BE2C (cell line): ENCODE measurements at regions not wholly inside any gene's neighbourhood (a gene's known extent, or its start where the extent isn't known, plus 50 kb on each side); places are given as distances from the start of the nearest gene placed in this dataset.

Experiments
- DNase-seq: peaks from one replicate; pipeline ENCODE4 v3.0.0-alpha.2; 2020
- H3K27me3 ChIP-seq: fragments of 250-450 bp; sonication (Bioruptor Pico); 2 replicates; pipeline ENCODE4 v1.5.1; 2020; ENCODE audit warnings: mild to moderate bottlenecking
- H3K36me3 ChIP-seq: fragments of 250-450 bp; sonication (Bioruptor Pico); 2 replicates; pipeline ENCODE4 v1.5.1; 2020; ENCODE audit warnings: mild to moderate bottlenecking
- H3K4me1 ChIP-seq: fragments of 250-450 bp; sonication (Bioruptor Pico); 2 replicates; pipeline ENCODE4 v1.5.1; 2020
- H3K4me3 ChIP-seq: 2 replicates; pipeline ENCODE4 v1.5.1; 2011; ENCODE audit warnings: low read depth, low read length
- H3K9me3 ChIP-seq: fragments of 250-450 bp; sonication (Bioruptor Pico); 2 replicates; pipeline ENCODE4 v1.5.1; 2020
- CTCF ChIP-seq: IDR thresholded peaks from 2 replicates; pipeline ENCODE4 v1.5.1; 2012; ENCODE audit warnings: mild to moderate bottlenecking, low read depth, low read length

GRCh38 chr1:83029916-83030315 is 969.0 kb downstream of the TTLL7 start:
- no peak for TF ChIP-seq CTCF
- Histone ChIP-seq H3K27me3 (no peaks in the 10 kb centered on the region), H3K9me3 (no peaks in the 10 kb centered on the region), H3K36me3 (no peaks in the 10 kb centered on the region), H3K4me1 (no peaks in the 10 kb centered on the region), H3K4me3 (no peak overlapping the region)
- no peak for DNase-seq

GRCh38 chr1:83029050-83029449 is 969.9 kb downstream of the TTLL7 start:
- Histone ChIP-seq H3K36me3 (no peaks in the 10 kb centered on the region), H3K4me3 (no peak overlapping the region), H3K27me3 (no peaks in the 10 kb centered on the region), H3K9me3 (no peaks in the 10 kb centered on the region), H3K4me1 (no peaks in the 10 kb centered on the region)
- no peak for TF ChIP-seq CTCF
- DNase-seq, result no peak

- no peaks in the 10 kb centered on the region for H3K27me3 ChIP-seq
- H3K4me3 ChIP-seq, result no peak overlapping the region
- no peaks in the 10 kb centered on the region for H3K9me3 ChIP-seq
- TF ChIP-seq CTCF, result no peak
- no peak for DNase-seq
- no peaks in the 10 kb centered on the region for H3K4me1 ChIP-seq
- no peaks in the 10 kb centered on the region for H3K36me3 ChIP-seq
These were observed 970.5 kb downstream of the TTLL7 start for GRCh38 chr1:83028467-83028866.

GRCh38 chr1:83027511-83027910 is 971.4 kb downstream of the TTLL7 start:
- no peaks in the 10 kb centered on the region for H3K27me3 ChIP-seq
- no peaks in the 10 kb centered on the region for H3K9me3 ChIP-seq
- H3K4me1 ChIP-seq, result no peaks in the 10 kb centered on the region
- no peak for DNase-seq
- no peaks in the 10 kb centered on the region for H3K36me3 ChIP-seq
- TF ChIP-seq CTCF, result no peak
- no peak overlapping the region for H3K4me3 ChIP-seq

GRCh38 chr1:83026745-83027144 is 972.2 kb downstream of the TTLL7 start:
- H3K9me3 ChIP-seq, result no peaks in the 10 kb centered on the region
- H3K4me1 ChIP-seq, result no peaks in the 10 kb centered on the region
- no peaks in the 10 kb centered on the region for H3K27me3 ChIP-seq
- DNase-seq, result no peak
- no peak overlapping the region for H3K4me3 ChIP-seq
- no peak for TF ChIP-seq CTCF
- H3K36me3 ChIP-seq, result no peaks in the 10 kb centered on the region

GRCh38 chr1:83024251-83024767 is 974.6 kb downstream of the TTLL7 start:
- no peak for TF ChIP-seq CTCF
- Histone ChIP-seq H3K36me3 (no peaks in the 10 kb centered on the region), H3K27me3 (no peaks in the 10 kb centered on the region), H3K4me1 (no peaks in the 10 kb centered on the region), H3K9me3 (no peaks in the 10 kb centered on the region), H3K4me3 (no peak overlapping the region)
- DNase-seq, result no peak
